ENCODE measurements at regions not wholly inside any gene's neighbourhood (a gene's known extent, or its start where the extent isn't known, plus 50 kb on each side); places are given as distances from the start of the nearest gene placed in this dataset.

- no peak for TF ChIP-seq MLLT10 (CRISPR knock-in tag; IDR thresholded peaks at IDR 0.05)
- TF ChIP-seq ZNF646 (CRISPR knock-in tag; IDR thresholded peaks at IDR 0.05): no peak
- no peak for TF ChIP-seq ARID2 (CRISPR knock-in tag; IDR thresholded peaks at IDR 0.05; ENCODE audit: borderline replicate concordance)
- 0 out of 2 replicates have a peak, but pooled peaks have one; percentile 30 for TF ChIP-seq DPF2 (CRISPR knock-in tag; IDR thresholded peaks at IDR 0.05; ENCODE audit: borderline replicate concordance, low read depth)
- no peak for TF ChIP-seq ZNF510 (CRISPR knock-in tag; IDR thresholded peaks at IDR 0.05; ENCODE audit: low read depth)
- TF ChIP-seq, protein P1, sequence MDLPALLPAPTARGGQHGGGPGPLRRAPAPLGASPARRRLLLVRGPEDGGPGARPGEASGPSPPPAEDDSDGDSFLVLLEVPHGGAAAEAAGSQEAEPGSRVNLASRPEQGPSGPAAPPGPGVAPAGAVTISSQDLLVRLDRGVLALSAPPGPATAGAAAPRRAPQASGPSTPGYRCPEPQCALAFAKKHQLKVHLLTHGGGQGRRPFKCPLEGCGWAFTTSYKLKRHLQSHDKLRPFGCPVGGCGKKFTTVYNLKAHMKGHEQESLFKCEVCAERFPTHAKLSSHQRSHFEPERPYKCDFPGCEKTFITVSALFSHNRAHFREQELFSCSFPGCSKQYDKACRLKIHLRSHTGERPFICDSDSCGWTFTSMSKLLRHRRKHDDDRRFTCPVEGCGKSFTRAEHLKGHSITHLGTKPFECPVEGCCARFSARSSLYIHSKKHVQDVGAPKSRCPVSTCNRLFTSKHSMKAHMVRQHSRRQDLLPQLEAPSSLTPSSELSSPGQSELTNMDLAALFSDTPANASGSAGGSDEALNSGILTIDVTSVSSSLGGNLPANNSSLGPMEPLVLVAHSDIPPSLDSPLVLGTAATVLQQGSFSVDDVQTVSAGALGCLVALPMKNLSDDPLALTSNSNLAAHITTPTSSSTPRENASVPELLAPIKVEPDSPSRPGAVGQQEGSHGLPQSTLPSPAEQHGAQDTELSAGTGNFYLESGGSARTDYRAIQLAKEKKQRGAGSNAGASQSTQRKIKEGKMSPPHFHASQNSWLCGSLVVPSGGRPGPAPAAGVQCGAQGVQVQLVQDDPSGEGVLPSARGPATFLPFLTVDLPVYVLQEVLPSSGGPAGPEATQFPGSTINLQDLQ (CRISPR knock-in tag; IDR thresholded peaks at IDR 0.05): no peak
- peak; percentile 73 for TF ChIP-seq GATAD2A (CRISPR knock-in tag; IDR thresholded peaks at IDR 0.05)
- TF ChIP-seq SOX5 (CRISPR knock-in tag; IDR thresholded peaks at IDR 0.05; ENCODE audit: borderline replicate concordance): peak; percentile 21; the same call in 1 of the 2 replicates
- TF ChIP-seq SMC3 (IDR thresholded peaks at IDR 0.05; ENCODE audit: low read length): no peak
- no peak for TF ChIP-seq MATR3 (CRISPR knock-in tag; IDR thresholded peaks at IDR 0.05)
- TF ChIP-seq RBFOX2 (IDR thresholded peaks at IDR 0.05; ENCODE audit: low read depth, low read length): no peak
- TF ChIP-seq PAXIP1 (CRISPR knock-in tag; conservative IDR thresholded peaks at IDR 0.05): 0 out of 2 replicates have a peak, but pooled peaks have one; percentile 58
- TF ChIP-seq FOXA1 (IDR thresholded peaks at IDR 0.05): no peak
- no peak for TF ChIP-seq FOXA1 (CRISPR knock-in tag; IDR thresholded peaks at IDR 0.05)
- TF ChIP-seq ASH2L (IDR thresholded peaks at IDR 0.05; ENCODE audit: insufficient read length, low read depth, low read length): peak; percentile 21
- TF ChIP-seq SIX4 (CRISPR knock-in tag; IDR thresholded peaks at IDR 0.05): no peak
- no peak for TF ChIP-seq ZNF782 (CRISPR knock-in tag; IDR thresholded peaks at IDR 0.05; ENCODE audit: borderline replicate concordance)
- TF ChIP-seq ZNF230 (CRISPR knock-in tag; IDR thresholded peaks at IDR 0.05): no peak
- no peak for TF ChIP-seq BHLHE40 (IDR thresholded peaks at IDR 0.05; ENCODE audit: low read length)
- TF ChIP-seq KLF16 (CRISPR knock-in tag; IDR thresholded peaks at IDR 0.05): no peak
- no peak for TF ChIP-seq ZFP1 (CRISPR knock-in tag; IDR thresholded peaks at IDR 0.05)
Measured at GRCh38 chr9:88681434-88681833, 146.5 kb downstream of the NXNL2 start (continued).
